BLaER1 (cell line): ENCODE measurements at regions not wholly inside any gene's neighbourhood (a gene's known extent, or its start where the extent isn't known, plus 50 kb on each side); places are given as distances from the start of the nearest gene placed in this dataset.
"Not testable (repeated sequence)": the region's sequence is repeated elsewhere in the genome, so short reads cannot be mapped to it uniquely, and the experiment has no call there.

Experiments used
- H3K27ac ChIP-seq: shearing (Covaris generic); formaldehyde crosslinking; 2 replicates; pipeline ENCODE4 v1.8.1; 2022
- H3K27me3 ChIP-seq: shearing (Covaris generic); formaldehyde crosslinking; 2 replicates; pipeline ENCODE4 v1.8.1; 2022
- H3K36me3 ChIP-seq: shearing (Covaris generic); formaldehyde crosslinking; 2 replicates; pipeline ENCODE4 v1.8.1; 2022
- H3K4me1 ChIP-seq: shearing (Covaris generic); formaldehyde crosslinking; 2 replicates; pipeline ENCODE4 v1.8.1; 2022
- H3K4me2 ChIP-seq: shearing (Covaris generic); formaldehyde crosslinking; 2 replicates; pipeline ENCODE4 v1.8.1; 2022
- H3K4me3 ChIP-seq: shearing (Covaris generic); formaldehyde crosslinking; 2 replicates; pipeline ENCODE4 v1.8.1; 2022
- H3K9ac ChIP-seq: shearing (Covaris generic); formaldehyde crosslinking; 2 replicates; pipeline ENCODE4 v1.8.1; 2022
- H3K9me3 ChIP-seq: shearing (Covaris generic); formaldehyde crosslinking; 2 replicates; pipeline ENCODE4 v1.8.1; 2022
- H4K20me1 ChIP-seq: shearing (Covaris generic); formaldehyde crosslinking; 2 replicates; pipeline ENCODE4 v1.8.1; 2022
- Cebpa-rat ChIP-seq: shearing (Covaris generic); IDR thresholded peaks from 2 replicates; pipeline ENCODE4 v1.8.1; 2022

DNA sequence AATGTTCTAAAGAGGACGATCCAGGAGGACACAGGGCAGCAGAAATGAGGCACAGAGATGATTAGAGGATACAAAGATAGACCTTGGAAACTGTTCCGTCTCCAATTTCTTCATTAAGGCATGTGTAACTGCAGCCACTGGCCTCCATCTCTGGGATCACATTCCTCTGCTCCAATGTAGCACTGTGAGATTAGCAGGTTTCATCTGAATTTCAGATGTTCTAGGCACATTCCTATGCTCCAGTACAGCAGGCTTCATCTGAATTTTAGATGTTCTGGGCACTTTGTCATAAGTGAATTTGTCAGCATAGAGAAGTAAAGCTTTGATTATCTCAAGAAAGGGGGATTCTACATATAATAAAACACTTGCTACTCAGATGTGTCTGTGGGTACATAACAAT, 671.4 kb downstream of the MTRR start:
- TF ChIP-seq Cebpa-rat = no peak
- Histone ChIP-seq H3K4me3 (no peak overlapping the region), H3K9ac (no peak overlapping the region), H3K36me3 (no peaks in the 10 kb centered on the region), H3K4me2 (no peak overlapping the region), H3K9me3 (no peaks in the 10 kb centered on the region), H3K27me3 (no peaks in the 10 kb centered on the region), H3K4me1 (no peaks in the 10 kb centered on the region), H3K27ac (no peak overlapping the region), H4K20me1 (no peaks in the 10 kb centered on the region)

DNA sequence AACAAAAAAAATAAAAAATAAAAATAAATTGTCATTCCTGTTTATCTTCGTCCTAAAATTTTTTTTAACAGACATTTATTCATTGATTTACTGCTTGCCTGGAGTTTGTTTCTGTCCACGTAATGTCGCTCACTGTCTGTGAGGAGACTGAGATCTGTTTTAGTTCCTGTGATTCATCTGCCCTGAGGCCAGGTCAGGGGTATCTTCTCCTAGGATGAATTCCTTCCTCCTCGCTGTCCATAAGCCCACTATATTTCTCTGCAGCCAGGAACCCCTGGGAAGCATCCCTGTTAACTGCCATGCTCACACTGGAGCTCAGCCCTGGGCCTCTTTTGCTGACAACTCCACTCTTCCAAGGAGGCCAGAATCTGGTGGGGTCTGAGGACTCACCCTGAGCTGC, 682.0 kb downstream of the MTRR start:
- Histone ChIP-seq H3K36me3 (no peaks in the 10 kb centered on the region; the same call in 1 of the 2 replicates), H3K9me3 (peaks cover 19% of the 10 kb centered on the region), H3K4me2 (no peak overlapping the region), H3K27ac (no peak overlapping the region), H3K27me3 (no peaks in the 10 kb centered on the region), H3K4me1 (no peaks in the 10 kb centered on the region), H4K20me1 (no peaks in the 10 kb centered on the region), H3K4me3 (no peak overlapping the region), H3K9ac (no peak overlapping the region)
- TF ChIP-seq Cebpa-rat = no peak

DNA sequence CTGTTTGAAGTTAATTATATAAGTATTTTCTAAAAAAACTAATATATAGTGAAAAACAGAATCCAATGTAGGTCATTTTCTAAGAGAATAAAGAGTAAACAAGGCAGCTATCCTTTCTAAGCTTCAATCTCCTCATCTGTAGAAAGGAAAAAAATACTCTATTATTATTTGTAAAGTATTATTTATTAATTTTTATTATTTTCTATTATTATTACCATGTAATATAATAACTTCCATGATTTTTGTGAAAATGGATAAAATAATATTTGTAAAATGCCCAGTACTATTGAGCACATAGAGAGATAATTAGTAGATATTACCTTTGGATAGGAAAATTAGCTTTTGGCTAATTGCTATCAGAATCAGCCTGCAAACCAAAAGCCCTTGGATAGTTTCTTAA, 684.4 kb downstream of the MTRR start:
- Histone ChIP-seq H3K9ac (no peak overlapping the region), H3K9me3 (peaks cover 25% of the 10 kb centered on the region), H3K36me3 (no peaks in the 10 kb centered on the region; the same call in 1 of the 2 replicates), H3K27me3 (no peaks in the 10 kb centered on the region), H3K4me3 (no peak overlapping the region), H3K4me1 (no peaks in the 10 kb centered on the region), H3K4me2 (no peak overlapping the region), H4K20me1 (no peaks in the 10 kb centered on the region), H3K27ac (no peak overlapping the region)
- TF ChIP-seq Cebpa-rat = no peak

DNA sequence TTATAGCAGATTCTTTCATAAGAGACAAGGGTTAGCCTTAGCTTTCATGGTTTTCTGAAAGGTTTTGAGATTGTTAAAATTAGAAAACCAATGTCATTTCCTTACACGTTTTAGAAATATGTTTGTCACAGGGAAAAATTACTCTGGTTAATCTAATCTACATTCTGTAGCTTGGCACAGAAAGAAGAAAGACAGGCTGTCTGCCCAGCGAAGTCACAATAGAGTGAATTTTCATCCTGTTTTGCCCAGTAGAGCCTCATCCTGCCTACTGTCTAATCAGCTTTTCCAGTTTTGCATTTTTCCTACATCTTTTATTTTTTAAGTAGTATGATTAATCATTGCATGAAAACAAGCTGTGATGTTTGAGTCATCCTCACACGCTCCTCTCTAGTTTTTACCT, 688.8 kb downstream of the MTRR start:
- no peak overlapping the region for H3K27ac ChIP-seq

DNA sequence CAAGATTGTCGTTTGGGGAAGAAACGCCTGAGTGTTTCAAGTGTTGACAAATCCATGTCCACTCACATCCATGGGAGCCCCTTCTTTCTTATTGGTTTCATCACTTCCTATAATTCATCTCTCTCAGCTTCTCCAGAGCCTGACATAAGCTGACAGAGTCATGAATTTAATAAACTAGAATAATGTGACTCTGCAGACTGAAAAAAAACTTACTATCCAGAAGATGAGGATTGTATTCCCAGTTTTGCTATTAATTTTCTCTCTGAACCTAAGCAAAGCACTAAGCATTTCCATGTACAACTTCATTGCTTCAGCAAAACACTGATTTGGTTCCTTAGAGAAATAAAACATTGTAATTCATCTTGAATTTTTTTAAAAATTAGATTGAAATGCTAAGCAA, 691.8 kb downstream of the MTRR start:
- H4K20me1 ChIP-seq = no peaks in the 10 kb centered on the region
- no peaks in the 10 kb centered on the region for H3K36me3 ChIP-seq
- no peak overlapping the region for H3K4me2 ChIP-seq
- no peak overlapping the region for H3K27ac ChIP-seq
- H3K9me3 ChIP-seq = peaks cover 7% of the 10 kb centered on the region
- H3K4me3 ChIP-seq = no peak overlapping the region
- H3K4me1 ChIP-seq = no peaks in the 10 kb centered on the region
- H3K9ac ChIP-seq = no peak overlapping the region
- TF ChIP-seq Cebpa-rat = no peak
- H3K27me3 ChIP-seq = no peaks in the 10 kb centered on the region

More for the DNA sequence above, 688.8 kb downstream of the MTRR start:
- peaks cover 25% of the 10 kb centered on the region for H3K9me3 ChIP-seq
- H3K4me1 ChIP-seq = no peaks in the 10 kb centered on the region
- H3K27me3 ChIP-seq = no peaks in the 10 kb centered on the region
- TF ChIP-seq Cebpa-rat = no peak
- H3K9ac ChIP-seq = no peak overlapping the region
- H4K20me1 ChIP-seq = no peaks in the 10 kb centered on the region
- H3K4me3 ChIP-seq = no peak overlapping the region
- H3K4me2 ChIP-seq = no peak overlapping the region
- H3K36me3 ChIP-seq = no peaks in the 10 kb centered on the region; the same call in 1 of the 2 replicates

DNA sequence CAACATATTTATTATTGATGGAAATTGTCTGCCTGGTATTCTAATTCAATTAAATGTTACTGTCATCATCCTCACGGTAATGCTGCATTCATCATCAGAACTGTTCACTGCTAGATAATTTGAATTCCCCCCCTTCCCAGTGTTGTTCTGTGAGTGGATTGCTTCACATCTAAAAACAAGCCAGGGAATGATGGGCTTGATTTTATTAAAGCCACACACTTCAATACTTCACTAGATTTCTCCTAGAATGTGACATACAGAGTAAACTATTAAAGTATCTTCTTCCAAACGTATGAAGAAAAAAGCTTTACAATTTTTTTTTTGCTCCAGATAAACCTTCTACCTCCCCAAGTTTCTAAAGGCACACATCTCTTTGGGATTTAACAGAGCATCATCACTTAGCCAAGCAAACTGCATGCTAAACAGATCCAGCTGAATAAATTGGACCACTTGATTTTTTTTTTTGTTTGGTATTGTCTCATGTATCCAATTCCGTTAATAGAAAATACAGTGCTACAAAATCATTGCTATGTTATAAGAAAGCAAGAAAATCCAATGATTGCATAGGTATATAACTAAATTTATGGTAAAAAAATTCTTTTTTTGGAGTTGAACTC, 692.4 kb downstream of the MTRR start:
- no peaks in the 10 kb centered on the region for H3K36me3 ChIP-seq
- no peak overlapping the region for H3K9ac ChIP-seq
- H3K4me3 ChIP-seq = no peak overlapping the region
- H4K20me1 ChIP-seq = no peaks in the 10 kb centered on the region
- no peak for TF ChIP-seq Cebpa-rat
- no peak overlapping the region for H3K27ac ChIP-seq
- no peaks in the 10 kb centered on the region for H3K27me3 ChIP-seq
- peaks cover 1% of the 10 kb centered on the region; the same call in 1 of the 2 replicates for H3K9me3 ChIP-seq
- no peak overlapping the region for H3K4me2 ChIP-seq
- H3K4me1 ChIP-seq = no peaks in the 10 kb centered on the region

DNA sequence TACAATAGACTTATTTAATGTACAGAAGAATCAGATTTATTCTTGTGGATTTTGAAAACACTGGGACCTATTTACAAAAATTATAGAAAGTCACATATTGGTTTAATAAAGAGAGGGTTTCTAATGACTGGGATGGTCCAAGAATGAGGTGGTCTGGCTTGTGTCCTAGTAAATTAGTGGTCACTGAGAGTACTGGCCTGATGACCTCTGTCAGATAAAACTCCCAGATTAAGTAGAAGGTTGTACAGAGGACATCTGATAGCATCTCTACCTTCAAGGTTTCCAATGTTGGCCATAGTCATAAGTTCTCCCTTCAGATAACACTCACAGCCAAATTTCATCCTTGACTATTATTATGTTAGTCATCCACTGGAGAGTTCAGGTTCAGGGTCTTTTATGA, 692.9 kb downstream of the MTRR start:
- no peak overlapping the region for H3K9ac ChIP-seq
- H3K4me3 ChIP-seq = no peak overlapping the region
- no peaks in the 10 kb centered on the region for H3K27me3 ChIP-seq
- no peaks in the 10 kb centered on the region for H3K36me3 ChIP-seq
- H3K27ac ChIP-seq = no peak overlapping the region
- no peaks in the 10 kb centered on the region for H3K4me1 ChIP-seq
- no peaks in the 10 kb centered on the region for H3K9me3 ChIP-seq
- no peaks in the 10 kb centered on the region for H4K20me1 ChIP-seq
- no peak overlapping the region for H3K4me2 ChIP-seq
- no peak for TF ChIP-seq Cebpa-rat

DNA sequence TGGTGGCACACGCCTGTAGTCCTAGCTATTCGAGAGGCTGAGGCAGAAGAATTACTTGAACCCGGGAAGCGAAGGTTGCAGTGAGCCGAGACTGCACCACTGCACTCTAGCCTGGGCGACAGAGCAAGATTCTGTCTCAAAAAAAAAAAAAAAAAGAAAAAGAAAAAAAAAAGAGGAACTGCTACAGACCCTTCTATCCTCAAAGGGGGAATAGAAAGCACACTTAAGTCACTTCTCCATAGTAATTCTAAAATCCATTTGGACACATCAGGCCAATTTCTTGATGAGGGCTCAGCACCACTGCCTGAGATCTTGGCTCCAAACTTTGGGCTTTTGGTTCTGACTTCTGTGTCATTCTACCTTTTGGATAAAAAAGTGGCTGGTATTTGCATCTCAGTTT, 694.6 kb downstream of the MTRR start:
- H3K4me3 ChIP-seq, H3K27ac ChIP-seq, H3K36me3 ChIP-seq, H4K20me1 ChIP-seq, H3K9me3 ChIP-seq, H3K4me2 ChIP-seq, H3K4me1 ChIP-seq, H3K27me3 ChIP-seq, H3K9ac ChIP-seq: not testable (repeated sequence)

DNA sequence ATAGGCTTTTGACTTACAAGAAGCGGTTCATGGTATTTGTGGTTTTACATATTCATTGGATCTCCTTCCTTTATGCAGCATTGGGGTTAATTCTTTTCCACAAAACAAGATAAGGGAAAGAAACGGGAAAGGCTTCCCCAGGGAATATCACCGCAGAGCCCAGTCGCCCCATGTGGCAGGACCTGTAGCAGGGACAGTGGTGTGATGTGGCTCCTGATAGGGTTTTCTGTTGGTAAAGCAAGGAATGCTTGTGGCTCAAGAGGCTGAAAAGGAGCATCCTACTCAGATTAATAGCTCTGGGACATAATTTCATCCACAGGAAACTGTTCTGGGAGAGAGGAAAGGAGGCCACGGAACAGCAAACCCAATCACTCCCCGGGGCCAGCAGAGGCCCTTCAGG, 699.9 kb downstream of the MTRR start:
- H3K9me3 ChIP-seq = no peaks in the 10 kb centered on the region
- H3K27me3 ChIP-seq = no peaks in the 10 kb centered on the region
- no peak overlapping the region for H3K4me2 ChIP-seq
- no peak overlapping the region for H3K27ac ChIP-seq
- no peak overlapping the region for H3K9ac ChIP-seq
- no peaks in the 10 kb centered on the region for H4K20me1 ChIP-seq
- H3K4me1 ChIP-seq = no peaks in the 10 kb centered on the region
- TF ChIP-seq Cebpa-rat = no peak
- H3K36me3 ChIP-seq = no peaks in the 10 kb centered on the region
- no peak overlapping the region for H3K4me3 ChIP-seq

DNA sequence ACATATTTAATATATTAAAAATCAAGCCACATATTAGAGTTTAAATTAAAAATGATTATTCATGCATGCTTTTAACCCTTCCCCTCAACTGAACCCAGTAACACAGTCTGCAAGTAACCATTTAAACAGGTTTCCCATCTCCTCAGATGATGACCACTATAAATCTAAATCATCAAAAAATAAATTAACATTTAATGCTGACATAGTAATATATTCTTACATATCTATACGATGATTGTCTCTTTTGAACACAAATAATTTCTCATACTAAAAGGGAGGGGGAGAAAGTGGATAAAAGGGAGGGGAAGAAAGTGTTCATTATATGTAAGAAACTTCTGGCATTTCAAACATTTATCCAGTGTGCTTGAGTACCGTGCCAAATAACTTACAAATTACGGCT, 701.6 kb downstream of the MTRR start:
- TF ChIP-seq Cebpa-rat = no peak
- H3K27ac ChIP-seq = no peak overlapping the region

DNA sequence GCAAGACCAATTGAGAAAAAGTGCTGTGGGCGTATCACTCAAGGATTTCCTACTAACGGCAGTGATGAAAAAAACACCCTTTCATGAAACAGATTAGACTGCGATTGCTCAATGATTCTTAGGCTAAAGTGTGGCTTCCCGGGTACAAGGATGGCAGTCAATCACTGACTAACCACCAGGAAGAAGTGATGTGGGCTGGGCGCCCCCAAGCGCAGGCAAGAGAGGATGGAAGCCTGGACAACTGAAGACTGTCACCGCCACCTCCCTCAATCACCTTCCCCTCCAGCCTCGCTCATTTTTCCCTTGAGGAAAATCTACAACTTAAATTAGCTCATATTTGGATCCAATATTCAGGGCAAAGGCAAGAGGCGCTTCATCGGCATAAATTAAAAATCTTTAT, 707.2 kb downstream of the MTRR start:
- Histone ChIP-seq H3K36me3 (no peaks in the 10 kb centered on the region), H3K27ac (no peak overlapping the region), H3K4me3 (no peak overlapping the region), H3K9ac (no peak overlapping the region), H3K4me1 (no peaks in the 10 kb centered on the region), H3K27me3 (no peaks in the 10 kb centered on the region), H3K9me3 (no peaks in the 10 kb centered on the region), H3K4me2 (no peak overlapping the region), H4K20me1 (no peaks in the 10 kb centered on the region)
- TF ChIP-seq Cebpa-rat = no peak

More for the DNA sequence above, 701.6 kb downstream of the MTRR start:
- Histone ChIP-seq H3K36me3 (no peaks in the 10 kb centered on the region), H3K27me3 (no peaks in the 10 kb centered on the region), H4K20me1 (no peaks in the 10 kb centered on the region), H3K4me3 (no peak overlapping the region), H3K4me2 (no peak overlapping the region), H3K9ac (no peak overlapping the region), H3K9me3 (no peaks in the 10 kb centered on the region), H3K4me1 (no peaks in the 10 kb centered on the region)
